K562 (cell line): ENCODE measurements at regions not wholly inside any gene's neighbourhood (a gene's known extent, or its start where the extent isn't known, plus 50 kb on each side); places are given as distances from the start of the nearest gene placed in this dataset.

Experiments
- ATAC-seq: fragments of 200-7000 bp; cut with Tn5 transposase; 3 replicates; pipeline ENCODE4 v1.9.1; 2020; ENCODE audit warnings: moderate library complexity
- BruUV-seq: library from RNA; stranded (reverse); fragments of 400-500 nt; replicated peaks from 2 replicates; lab custom pipeline; 2021; lab: Mats Ljungman, UMichigan
- CTCF ChIA-PET: fragments of 300-600 bp; formaldehyde crosslinking; extraction: SDS; loops from one replicate; lab custom pipeline; 2021; ENCODE audit warnings: low intra/inter-chr PET ratio; lab: Yijun Ruan, JAX
- POLR2A ChIA-PET: fragments of 300-600, 350-650 bp; sonication (Branson Sonifier 250); formaldehyde crosslinking; extraction: SDS; loops from one replicate; lab custom pipeline; 2021; ENCODE audit warnings: antibody characterized with exemption, inconsistent platforms; lab: Yijun Ruan, JAX
- DNase-seq, 4 experiments: peaks; one replicate each; pipeline versions ENCODE4 v3.0.0 to v3.0.0-alpha.2; 2011 to 2018; ENCODE audit warnings: low spot score in 3 of 4, mixed read lengths in 3 of 4; ENCODE audit errors: extremely low read depth in 1 of 4
- FAIRE-seq: peaks from 2 replicates; lab custom pipeline; 2011; peaks lifted over from hg19 to GRCh38; lab: Jason Lieb, UNC
- H2AFZ ChIP-seq: 2 replicates; pipeline ENCODE4 v1.6.0; 2011; ENCODE audit warnings: low read depth, low read length, control low read depth, inconsistent platforms
- H3K27ac ChIP-seq: fragments of 200-600 bp; 3 replicates; pipeline ENCODE4 v1.8.0; 2011; ENCODE audit warnings: low read depth, mild to moderate bottlenecking, control low read depth, inconsistent platforms, low read length, moderate library complexity, mixed read lengths; ENCODE audit errors: extremely low read depth
- H3K27me3 ChIP-seq, 2 experiments: fragments of 300-600 bp in 1 of 2; 2 replicates in 1 of 2; 3 replicates in 1 of 2; pipeline versions ENCODE4 v1.6.0 to v1.8.0; 2011; ENCODE audit warnings: inconsistent platforms in 2 of 2, low read length in 2 of 2, mild to moderate bottlenecking in 1 of 2, mixed read lengths in 1 of 2, moderate library complexity in 1 of 2; ENCODE audit not compliant: control insufficient read depth in 2 of 2, insufficient read depth in 2 of 2
- H3K36me3 ChIP-seq: fragments of 300-600 bp; 3 replicates; pipeline ENCODE4 v1.8.0; 2011; ENCODE audit warnings: mild to moderate bottlenecking, low read length, inconsistent platforms; ENCODE audit not compliant: control insufficient read depth, insufficient read depth
- H3K4me1 ChIP-seq, 2 experiments: fragments of 200-600 bp in 1 of 2; replicated peaks in 1 of 2; 2 replicates in 1 of 2; 3 replicates in 1 of 2; pipeline versions ENCODE4 v1.5.1 to v1.8.0; 2011; ENCODE audit warnings: inconsistent platforms in 2 of 2, low read length in 2 of 2, mild to moderate bottlenecking in 1 of 2, mixed read lengths in 1 of 2, moderate library complexity in 1 of 2; ENCODE audit not compliant: control insufficient read depth in 2 of 2, insufficient read depth in 2 of 2
- H3K4me2 ChIP-seq: 2 replicates; pipeline ENCODE4 v1.6.1; 2011; ENCODE audit warnings: low read length, control low read depth, inconsistent platforms, mixed read lengths; ENCODE audit not compliant: insufficient read depth
- H3K4me3 ChIP-seq: fragments of 200-600 bp; sonication (generic), shearing (Covaris generic); 2 replicates; pipeline ENCODE4 v1.5.1; 2016; ENCODE audit warnings: control low read depth, inconsistent platforms
- H3K79me2 ChIP-seq: fragments of 200-600 bp; 3 replicates; pipeline ENCODE4 v1.8.0; 2011; ENCODE audit warnings: low read length, inconsistent platforms; ENCODE audit not compliant: control insufficient read depth, insufficient read depth
- H3K9ac ChIP-seq, 2 experiments: 2 replicates each; pipeline versions ENCODE4 v1.6.0 to v1.6.1; 2011; ENCODE audit warnings: low read depth in 2 of 2, low read length in 2 of 2, control low read depth in 1 of 2, inconsistent platforms in 1 of 2, mild to moderate bottlenecking in 1 of 2, mixed read lengths in 1 of 2; ENCODE audit not compliant: insufficient read depth in 1 of 2
- H3K9me1 ChIP-seq: one replicate; pipeline ENCODE4 v1.6.0; 2011; ENCODE audit warnings: inconsistent platforms, mild to moderate bottlenecking, low read length, moderate library complexity; ENCODE audit not compliant: control insufficient read depth, insufficient read depth
- H3K9me3 ChIP-seq: replicated peaks from 2 replicates; pipeline ENCODE4 v1.5.1; 2011; ENCODE audit warnings: low read depth, low read length, inconsistent platforms; ENCODE audit not compliant: control insufficient read depth, insufficient read depth
- H4K20me1 ChIP-seq: replicated peaks from 2 replicates; pipeline ENCODE4 v1.6.1; 2011; ENCODE audit warnings: low read length, inconsistent platforms, mixed read lengths; ENCODE audit not compliant: control insufficient read depth, insufficient read depth
- ETS2 ChIP-seq: IDR thresholded peaks from 2 replicates; pipeline ENCODE4 v1.6.1; 2016; ENCODE audit warnings: borderline replicate concordance, missing genetic modification characterization, mild to moderate bottlenecking, moderate library complexity, missing compliant biosample characterization; ENCODE audit not compliant: poor library complexity, severe bottlenecking
- FOS ChIP-seq: IDR thresholded peaks from 3 replicates; pipeline ENCODE4 v1.6.1; 2011; ENCODE audit not compliant: insufficient read length; ENCODE audit errors: extremely low read depth
- L3MBTL2 ChIP-seq: fragments of 450-650 bp; IDR thresholded peaks from 2 replicates; pipeline ENCODE4 v1.6.1; 2016; ENCODE audit warnings: mild to moderate bottlenecking, moderate library complexity
- LEF1 ChIP-seq: fragments of 450-650 bp; IDR thresholded peaks from 2 replicates; pipeline ENCODE4 v1.6.1; 2016; ENCODE audit warnings: mild to moderate bottlenecking
- MAX ChIP-seq: sonication (generic); formaldehyde crosslinking; IDR thresholded peaks from 2 replicates; pipeline ENCODE4 v1.9.0; 2022; ENCODE audit warnings: mild to moderate bottlenecking, missing genetic modification reagents
- NR2F6 ChIP-seq: fragments of 450-650 bp; formaldehyde crosslinking; IDR thresholded peaks from 2 replicates; pipeline ENCODE4 v1.4.0; 2020; ENCODE audit warnings: mild to moderate bottlenecking
- NRF1 ChIP-seq, 2 experiments: fragments of 450-650 bp; IDR thresholded peaks in 1 of 2; conservative IDR thresholded peaks in 1 of 2; 2 replicates each; pipeline ENCODE4 v1.6.1; 2014; ENCODE audit warnings: mild to moderate bottlenecking in 2 of 2
- RBM25 ChIP-seq: fragments of 200-400 bp; formaldehyde crosslinking; IDR thresholded peaks from 2 replicates; pipeline ENCODE4 v1.6.1; 2018; ENCODE audit warnings: low read length, low read depth, moderate library complexity; ENCODE audit not compliant: severe bottlenecking
- ZFP36 ChIP-seq: fragments of 150-350 bp; IDR thresholded peaks from 2 replicates; pipeline ENCODE4 v1.6.1; 2018; ENCODE audit warnings: low read length, low read depth; ENCODE audit not compliant: partially characterized antibody
- ZNF347 ChIP-seq: fragments of 450-650 bp; formaldehyde crosslinking; IDR thresholded peaks from 2 replicates; pipeline ENCODE4 v1.4.0; 2020; ENCODE audit warnings: low read depth, mild to moderate bottlenecking, moderate library complexity
- ZNF395 ChIP-seq: fragments of 200-800 bp; sonication (Bioruptor generic); IDR thresholded peaks from 2 replicates; pipeline ENCODE4 v1.6.1; 2017; ENCODE audit warnings: missing genetic modification characterization, missing compliant biosample characterization
- WGBS: fragments of 100-300 bp; shearing (Covaris generic); methylation state at CpG from one replicate; pipeline ENCODE4 v1.1.6; 2016; ENCODE audit warnings: low coverage, mixed read lengths; ENCODE audit not compliant: insufficient coverage; ENCODE audit errors: missing lambda C conversion rate; 5-methylcytosine and 5-hydroxymethylcytosine counted together
- in situ Hi-C: fragments of 300-500 bp; cut with MboI; formaldehyde crosslinking; loops from 4 replicates; pipeline ENCODE4 v1.15.0; 2018; ENCODE audit warnings: inconsistent platforms, mixed read lengths
- intact Hi-C: fragments of 100-400 bp; cut with micrococcal nuclease; formaldehyde crosslinking; loops from 2 replicates; pipeline ENCODE4 v1.14.2; 2022

- TF ChIP-seq NR2F6 (CRISPR knock-in tag) = no peak
- no peak for TF ChIP-seq NRF1 (conservative IDR thresholded peaks at IDR 0.05 in 1 of 2, IDR thresholded peaks at IDR 0.05 in 1 of 2)
- TF ChIP-seq ZNF347 = no peak
- TF ChIP-seq MAX (CRISPR knock-in tag) = no peak
- no peak for TF ChIP-seq ZNF395 (CRISPR knock-in tag)
- no peak for TF ChIP-seq ETS2 (tag)
- no peak for TF ChIP-seq FOS
- TF ChIP-seq LEF1 = no peak
- TF ChIP-seq, all 486 proteins: peak for 0
Observed at GRCh38 chr9:129355631-129356030, 177.6 kb upstream of the IER5L start (continued).

- Histone ChIP-seq H3K79me2 (no peaks in the 10 kb centered on the region), H3K9me1 (no peaks in the 10 kb centered on the region), H3K27ac (no peak overlapping the region), H3K4me1 (peaks cover 6 to 36% of the 10 kb centered on the region in 2 experiments; a peak in 3 of 5 replicates), H3K27me3 (peaks cover 4 to 39% of the 10 kb centered on the region in 2 experiments; a peak in 3 of 5 replicates), H3K4me2 (no peak overlapping the region), H3K36me3 (no peaks in the 10 kb centered on the region), H2AFZ (no peak overlapping the region), H3K4me3 (no peak overlapping the region), H3K9me3 (no peaks in the 10 kb centered on the region), H4K20me1 (no peaks in the 10 kb centered on the region), H3K9ac (no peak overlapping the region)
- in situ Hi-C loops = no loop called here
- ATAC-seq (no peak), DNase-seq (no peak), FAIRE-seq (no peak)
- POLR2A ChIA-PET = no interaction called here
- TF ChIP-seq RBM25 (peak; percentile 23), L3MBTL2 (no peak), ZFP36 (peak; percentile 68)
- WGBS = 18% methylated on average over 7 of the region's 7 CpGs
- CTCF ChIA-PET = no interaction called here
- BruUV-seq = no TSS peak
- intact Hi-C loops = no loop called here
Observed at GRCh38 chr9:129354498-129354897, 176.4 kb upstream of the IER5L start.
